Trophoblast cell (in vitro differentiated cells and primary cell): ENCODE measurements at regions not wholly inside any gene's neighbourhood (a gene's known extent, or its start where the extent isn't known, plus 50 kb on each side); places are given as distances from the start of the nearest gene placed in this dataset.
"Not testable (repeated sequence)": the region's sequence is repeated elsewhere in the genome, so short reads cannot be mapped to it uniquely, and the experiment has no call there.

ENCODE experiments used
- DNase-seq, 2 donors: peaks; one replicate each; pipeline ENCODE4 v3.0.0-alpha.2; 2016
- H2AFZ ChIP-seq: 2 replicates; pipeline ENCODE4 v1.6.1; 2013; ENCODE audit warnings: low read length, moderate library complexity, mild to moderate bottlenecking; ENCODE audit not compliant: insufficient read depth, poor library complexity
- H2AK5ac ChIP-seq: 2 replicates; pipeline ENCODE4 v1.6.1; 2013; ENCODE audit warnings: mild to moderate bottlenecking, low read length
- H2BK120ac ChIP-seq: 2 replicates; pipeline ENCODE4 v1.6.1; 2013; ENCODE audit warnings: low read length, mild to moderate bottlenecking, moderate library complexity; ENCODE audit not compliant: insufficient read depth, poor library complexity
- H2BK12ac ChIP-seq: 2 replicates; pipeline ENCODE4 v1.6.1; 2013; ENCODE audit warnings: mild to moderate bottlenecking, low read length, moderate library complexity
- H2BK5ac ChIP-seq: 2 replicates; pipeline ENCODE4 v1.6.1; 2013; ENCODE audit warnings: low read length, low read depth, moderate library complexity, mild to moderate bottlenecking; ENCODE audit not compliant: poor library complexity
- H3K14ac ChIP-seq: 2 replicates; pipeline ENCODE4 v1.6.1; 2013; ENCODE audit warnings: mild to moderate bottlenecking, low read length
- H3K18ac ChIP-seq: 2 replicates; pipeline ENCODE4 v1.6.1; 2013; ENCODE audit warnings: mild to moderate bottlenecking, low read length
- H3K23ac ChIP-seq: 2 replicates; pipeline ENCODE4 v1.6.1; 2013; ENCODE audit warnings: low read length
- H3K27ac ChIP-seq: 2 replicates; pipeline ENCODE4 v1.5.1; 2013; ENCODE audit warnings: low read depth, mild to moderate bottlenecking, inconsistent platforms, low read length, moderate library complexity
- H3K27me3 ChIP-seq: 2 replicates; pipeline ENCODE4 v1.6.1; 2013; ENCODE audit warnings: inconsistent platforms, mild to moderate bottlenecking, low read length, moderate library complexity; ENCODE audit not compliant: insufficient read depth
- H3K36me3 ChIP-seq, 2 experiments: 1 replicate in 1 of 2; 2 replicates in 1 of 2; pipeline ENCODE4 v1.6.1; 2013; ENCODE audit warnings: low read length in 2 of 2, mild to moderate bottlenecking in 2 of 2, moderate library complexity in 1 of 2; ENCODE audit not compliant: insufficient read depth in 2 of 2, control insufficient read depth in 1 of 2
- H3K4ac ChIP-seq: 2 replicates; pipeline ENCODE4 v1.6.1; 2013; ENCODE audit warnings: low read depth, mild to moderate bottlenecking, low read length, moderate library complexity
- H3K4me1 ChIP-seq, 2 experiments: 1 replicate in 1 of 2; 2 replicates in 1 of 2; pipeline ENCODE4 v1.6.1; 2013; ENCODE audit warnings: low read length in 2 of 2, mild to moderate bottlenecking in 2 of 2, moderate library complexity in 1 of 2; ENCODE audit not compliant: insufficient read depth in 2 of 2, control insufficient read depth in 1 of 2
- H3K4me2 ChIP-seq: 2 replicates; pipeline ENCODE4 v1.6.1; 2013; ENCODE audit warnings: inconsistent platforms, mild to moderate bottlenecking, low read length, moderate library complexity
- H3K4me3 ChIP-seq: 2 replicates; pipeline ENCODE4 v1.5.1; 2013; ENCODE audit warnings: mild to moderate bottlenecking, low read depth, low read length, inconsistent platforms
- H3K79me1 ChIP-seq: one replicate; pipeline ENCODE4 v1.6.1; 2013; ENCODE audit warnings: low read length
- H3K79me2 ChIP-seq: 2 replicates; pipeline ENCODE4 v1.6.1; 2013; ENCODE audit warnings: low read length, mild to moderate bottlenecking; ENCODE audit not compliant: control insufficient read depth, insufficient read depth, poor library complexity
- H3K9ac ChIP-seq: 2 replicates; pipeline ENCODE4 v1.6.1; 2013; ENCODE audit warnings: mild to moderate bottlenecking, low read length
- H3K9me3 ChIP-seq: 2 replicates; pipeline ENCODE4 v1.6.1; 2013; ENCODE audit warnings: low read depth, mild to moderate bottlenecking, control low read depth, inconsistent platforms, low read length; ENCODE audit not compliant: insufficient read depth
- H4K12ac ChIP-seq: 2 replicates; pipeline ENCODE4 v1.6.1; 2013; ENCODE audit warnings: low read depth, mild to moderate bottlenecking, low read length, moderate library complexity
- H4K8ac ChIP-seq: 2 replicates; pipeline ENCODE4 v1.6.1; 2013; ENCODE audit warnings: low read depth, mild to moderate bottlenecking, low read length, moderate library complexity
- H4K91ac ChIP-seq: one replicate; pipeline ENCODE4 v1.6.1; 2013; ENCODE audit warnings: low read depth, mild to moderate bottlenecking, low read length, moderate library complexity
- WGBS: extraction: QIAGEN DNeasy Blood & Tissue Kit; methylation state at CpG from one replicate; pipeline ENCODE4 v1.1.7; 2013; ENCODE audit warnings: missing lambda C conversion rate; ENCODE audit not compliant: insufficient read length, insufficient coverage; ENCODE audit errors: extremely low coverage; 5-methylcytosine and 5-hydroxymethylcytosine counted together

GRCh38 chr13:25007389-25007788 is 88.5 kb upstream of the PABPC3 start:
- not testable (repeated sequence) for H4K12ac ChIP-seq, H3K4me3 ChIP-seq, H3K79me1 ChIP-seq, H3K27me3 ChIP-seq, H2AK5ac ChIP-seq, H4K8ac ChIP-seq, H3K79me2 ChIP-seq, H3K4me1 ChIP-seq, H4K91ac ChIP-seq, H2AFZ ChIP-seq, H3K9ac ChIP-seq, H3K4ac ChIP-seq, H3K18ac ChIP-seq, H3K4me2 ChIP-seq, H2BK120ac ChIP-seq, H3K27ac ChIP-seq, H3K14ac ChIP-seq, H3K36me3 ChIP-seq, H2BK5ac ChIP-seq, H3K9me3 ChIP-seq, H2BK12ac ChIP-seq, H3K23ac ChIP-seq, DNase-seq
- no CpG with 5 or more reads among the region's 3 CpGs for WGBS

- H2AK5ac ChIP-seq, DNase-seq, H3K9me3 ChIP-seq, H3K4me2 ChIP-seq, H3K27ac ChIP-seq, H2AFZ ChIP-seq, H4K8ac ChIP-seq, H3K79me2 ChIP-seq, H3K79me1 ChIP-seq, H3K14ac ChIP-seq, H3K23ac ChIP-seq, H3K18ac ChIP-seq, H4K12ac ChIP-seq, H2BK120ac ChIP-seq, H3K4me3 ChIP-seq, H4K91ac ChIP-seq, H3K4me1 ChIP-seq, H3K4ac ChIP-seq, H3K36me3 ChIP-seq, H2BK5ac ChIP-seq, H2BK12ac ChIP-seq: not testable (repeated sequence)
- Histone ChIP-seq H3K9ac (peak overlapping the region; percentile 34), H3K27me3 (peaks cover 14% of the 10 kb centered on the region)
- no CpG with 5 or more reads among the region's 7 CpGs for WGBS
Measured at GRCh38 chr13:25014398-25014973, 81.5 kb upstream of the PABPC3 start.

GRCh38 chr13:25017176-25017575 is 78.8 kb upstream of the PABPC3 start:
- H2BK5ac ChIP-seq, H3K9ac ChIP-seq, H3K9me3 ChIP-seq, H3K4me1 ChIP-seq, H3K14ac ChIP-seq, H2BK120ac ChIP-seq, H3K23ac ChIP-seq, H2AK5ac ChIP-seq, H2BK12ac ChIP-seq, H3K27ac ChIP-seq, H3K4me2 ChIP-seq, H3K18ac ChIP-seq, H3K4ac ChIP-seq, H3K79me1 ChIP-seq, H2AFZ ChIP-seq, H3K4me3 ChIP-seq, H4K91ac ChIP-seq, H3K36me3 ChIP-seq, H4K8ac ChIP-seq, H4K12ac ChIP-seq, H3K79me2 ChIP-seq, DNase-seq: not testable (repeated sequence)
- no CpG with 5 or more reads among the region's 17 CpGs for WGBS
- H3K27me3 ChIP-seq: peaks cover 17% of the 10 kb centered on the region

- not testable (repeated sequence) for H2BK12ac ChIP-seq, H3K36me3 ChIP-seq, H3K27ac ChIP-seq, H2AFZ ChIP-seq, H3K4me1 ChIP-seq, H3K14ac ChIP-seq, H4K8ac ChIP-seq, H4K12ac ChIP-seq, H3K18ac ChIP-seq, H3K23ac ChIP-seq, H3K9me3 ChIP-seq, H2BK5ac ChIP-seq, H2BK120ac ChIP-seq, H3K79me2 ChIP-seq, H3K9ac ChIP-seq, H4K91ac ChIP-seq, H2AK5ac ChIP-seq, H3K4ac ChIP-seq, H3K79me1 ChIP-seq
- peaks cover 17% of the 10 kb centered on the region for H3K27me3 ChIP-seq
- peak; percentile 18 to 47 for DNase-seq
- no CpG with 5 or more reads among the region's 79 CpGs for WGBS
- peak overlapping the region; percentile 86 for H3K4me2 ChIP-seq
- peak overlapping the region; percentile 61 for H3K4me3 ChIP-seq
Measured at GRCh38 chr13:25017808-25018728, 77.9 kb upstream of the PABPC3 start.
